ENCODE measurements at regions not wholly inside any gene's neighbourhood (a gene's known extent, or its start where the extent isn't known, plus 50 kb on each side); places are given as distances from the start of the nearest gene placed in this dataset.

- in situ Hi-C loops (cut with MboI; ENCODE audit: low sequenced_read_pairs) = no loop called here
- BruUV-seq (replicated peaks) = no TSS peak
- Histone ChIP-seq H3K27me3 (ENCODE audit: control insufficient read depth, insufficient read depth, low read length) (no peaks in the 10 kb centered on the region), H3K36me3 (ENCODE audit: control insufficient read depth, insufficient read depth, low read length) (no peaks in the 10 kb centered on the region), H3K9me1 (ENCODE audit: insufficient read depth, low read length) (no peaks in the 10 kb centered on the region), H3K18ac (ENCODE audit: low read depth, low read length) (no peak overlapping the region), H2AK9ac (replicated peaks; ENCODE audit: low read depth, low read length, poor library complexity) (no peak overlapping the region), H3K23ac (ENCODE audit: low read depth, low read length) (no peak overlapping the region), H4K20me1 (ENCODE audit: insufficient read depth, low read length) (no peaks in the 10 kb centered on the region), H3K56ac (ENCODE audit: extremely low read depth, insufficient read depth, low read length) (no peak overlapping the region), H3K4me3 (ENCODE audit: insufficient read depth, low read depth, low read length) (no peak overlapping the region), H3K4me2 (ENCODE audit: low read depth, low read length) (no peak overlapping the region), H4K8ac (ENCODE audit: low read depth in 2 of 2, low read length in 2 of 2) (no peak overlapping the region), H3K4ac (ENCODE audit: low read depth, low read length) (no peak overlapping the region), H3K4me1 (ENCODE audit: control insufficient read depth, insufficient read depth, low read length) (no peaks in the 10 kb centered on the region), H2AFZ (replicated peaks; ENCODE audit: low read length, poor library complexity) (no peak overlapping the region), H2AK5ac (ENCODE audit: low read depth, low read length) (no peak overlapping the region), H3K9ac (ENCODE audit: low read depth, low read length) (no peak overlapping the region), H3K79me1 (ENCODE audit: low read depth in 1 of 2, low read length in 2 of 2) (no peaks in the 10 kb centered on the region), H2BK20ac (ENCODE audit: low read depth, low read length) (no peak overlapping the region), H2BK5ac (ENCODE audit: low read depth, low read length, poor library complexity, severe bottlenecking) (no peak overlapping the region), H2BK15ac (ENCODE audit: low read depth, low read length) (no peak overlapping the region), H3K27ac (ENCODE audit: insufficient read depth, low read length) (no peak overlapping the region), H2BK120ac (ENCODE audit: low read depth, low read length) (no peak overlapping the region), H3K14ac (replicated peaks; ENCODE audit: low read depth, low read length) (no peak overlapping the region), H4K91ac (ENCODE audit: insufficient read depth, low read depth, low read length) (no peak overlapping the region), H3K9me3 (ENCODE audit: control insufficient read depth, insufficient read depth, low read length) (peaks cover 21% of the 10 kb centered on the region), H4K5ac (ENCODE audit: low read depth, low read length) (no peak overlapping the region)
- ATAC-seq (ENCODE audit: low read depth) = no peak
- dilution Hi-C loops (cut with HindIII; ENCODE audit: low sequenced_read_pairs, unreplicated experiment) = no loop called here
- POLR2A ChIA-PET (ENCODE audit: unreplicated experiment) = no interaction called here
- DNase-seq = no peak
- CTCF ChIA-PET = no interaction called here
- intact Hi-C loops (cut with micrococcal nuclease) = no loop called here
- WGBS, 2 experiments (ENCODE audit: extremely low coverage in 2 of 2, insufficient read length in 1 of 2) = no CpG with 5 or more reads among the region's 1 CpG
- TF ChIP-seq ELK1 (IDR thresholded peaks at IDR 0.05; ENCODE audit: borderline replicate concordance, low read depth, low read length) (no peak), CTCF (conservative IDR thresholded peaks at IDR 0.05; ENCODE audit: low read depth, low read length) (no peak), POLR2A (IDR thresholded peaks at IDR 0.05; ENCODE audit: low read depth, low read length) (no peak), SMC3 (IDR thresholded peaks at IDR 0.05; ENCODE audit: low read depth, low read length) (no peak), USF2 (IDR thresholded peaks at IDR 0.05; ENCODE audit: low read depth, low read length) (no peak), FOS (IDR thresholded peaks at IDR 0.05; ENCODE audit: low read depth, low read length) (no peak), CEBPB (IDR thresholded peaks at IDR 0.05; ENCODE audit: low read depth, low read length) (no peak), NFE2L2 (IDR thresholded peaks at IDR 0.05; ENCODE audit: low read depth, low read length) (no peak), MXI1 (IDR thresholded peaks at IDR 0.05; ENCODE audit: borderline replicate concordance, low read depth, low read length) (no peak), RFX5 (IDR thresholded peaks at IDR 0.05; ENCODE audit: low read depth, low read length) (no peak), CHD1 (IDR thresholded peaks at IDR 0.05; ENCODE audit: low read depth, low read length) (no peak), MAZ (IDR thresholded peaks at IDR 0.05; ENCODE audit: borderline replicate concordance, low read depth, low read length) (no peak)
Observed at GRCh38 chr14:87656315-87656714, 336.7 kb downstream of the GALC start.

Data from IMR-90 (cell line).